Trophoblast cell (in vitro differentiated cells and primary cell): ENCODE measurements at regions not wholly inside any gene's neighbourhood (a gene's known extent, or its start where the extent isn't known, plus 50 kb on each side); places are given as distances from the start of the nearest gene placed in this dataset.
"Not testable (repeated sequence)": the region's sequence is repeated elsewhere in the genome, so short reads cannot be mapped to it uniquely, and the experiment has no call there.

ENCODE experiments used
- DNase-seq, 2 donors: peaks; one replicate each; pipeline ENCODE4 v3.0.0-alpha.2; 2016
- H2AFZ ChIP-seq: 2 replicates; pipeline ENCODE4 v1.6.1; 2013; ENCODE audit warnings: low read length, moderate library complexity, mild to moderate bottlenecking; ENCODE audit not compliant: insufficient read depth, poor library complexity
- H2AK5ac ChIP-seq: 2 replicates; pipeline ENCODE4 v1.6.1; 2013; ENCODE audit warnings: mild to moderate bottlenecking, low read length
- H2BK120ac ChIP-seq: 2 replicates; pipeline ENCODE4 v1.6.1; 2013; ENCODE audit warnings: low read length, mild to moderate bottlenecking, moderate library complexity; ENCODE audit not compliant: insufficient read depth, poor library complexity
- H2BK12ac ChIP-seq: 2 replicates; pipeline ENCODE4 v1.6.1; 2013; ENCODE audit warnings: mild to moderate bottlenecking, low read length, moderate library complexity
- H2BK5ac ChIP-seq: 2 replicates; pipeline ENCODE4 v1.6.1; 2013; ENCODE audit warnings: low read length, low read depth, moderate library complexity, mild to moderate bottlenecking; ENCODE audit not compliant: poor library complexity
- H3K14ac ChIP-seq: 2 replicates; pipeline ENCODE4 v1.6.1; 2013; ENCODE audit warnings: mild to moderate bottlenecking, low read length
- H3K18ac ChIP-seq: 2 replicates; pipeline ENCODE4 v1.6.1; 2013; ENCODE audit warnings: mild to moderate bottlenecking, low read length
- H3K23ac ChIP-seq: 2 replicates; pipeline ENCODE4 v1.6.1; 2013; ENCODE audit warnings: low read length
- H3K27ac ChIP-seq: 2 replicates; pipeline ENCODE4 v1.5.1; 2013; ENCODE audit warnings: low read depth, mild to moderate bottlenecking, inconsistent platforms, low read length, moderate library complexity
- H3K27me3 ChIP-seq: 2 replicates; pipeline ENCODE4 v1.6.1; 2013; ENCODE audit warnings: inconsistent platforms, mild to moderate bottlenecking, low read length, moderate library complexity; ENCODE audit not compliant: insufficient read depth
- H3K36me3 ChIP-seq, 2 experiments: 1 replicate in 1 of 2; 2 replicates in 1 of 2; pipeline ENCODE4 v1.6.1; 2013; ENCODE audit warnings: low read length in 2 of 2, mild to moderate bottlenecking in 2 of 2, moderate library complexity in 1 of 2; ENCODE audit not compliant: insufficient read depth in 2 of 2, control insufficient read depth in 1 of 2
- H3K4ac ChIP-seq: 2 replicates; pipeline ENCODE4 v1.6.1; 2013; ENCODE audit warnings: low read depth, mild to moderate bottlenecking, low read length, moderate library complexity
- H3K4me1 ChIP-seq, 2 experiments: 1 replicate in 1 of 2; 2 replicates in 1 of 2; pipeline ENCODE4 v1.6.1; 2013; ENCODE audit warnings: low read length in 2 of 2, mild to moderate bottlenecking in 2 of 2, moderate library complexity in 1 of 2; ENCODE audit not compliant: insufficient read depth in 2 of 2, control insufficient read depth in 1 of 2
- H3K4me2 ChIP-seq: 2 replicates; pipeline ENCODE4 v1.6.1; 2013; ENCODE audit warnings: inconsistent platforms, mild to moderate bottlenecking, low read length, moderate library complexity
- H3K4me3 ChIP-seq: 2 replicates; pipeline ENCODE4 v1.5.1; 2013; ENCODE audit warnings: mild to moderate bottlenecking, low read depth, low read length, inconsistent platforms
- H3K79me1 ChIP-seq: one replicate; pipeline ENCODE4 v1.6.1; 2013; ENCODE audit warnings: low read length
- H3K79me2 ChIP-seq: 2 replicates; pipeline ENCODE4 v1.6.1; 2013; ENCODE audit warnings: low read length, mild to moderate bottlenecking; ENCODE audit not compliant: control insufficient read depth, insufficient read depth, poor library complexity
- H3K9ac ChIP-seq: 2 replicates; pipeline ENCODE4 v1.6.1; 2013; ENCODE audit warnings: mild to moderate bottlenecking, low read length
- H3K9me3 ChIP-seq: 2 replicates; pipeline ENCODE4 v1.6.1; 2013; ENCODE audit warnings: low read depth, mild to moderate bottlenecking, control low read depth, inconsistent platforms, low read length; ENCODE audit not compliant: insufficient read depth
- H4K12ac ChIP-seq: 2 replicates; pipeline ENCODE4 v1.6.1; 2013; ENCODE audit warnings: low read depth, mild to moderate bottlenecking, low read length, moderate library complexity
- H4K8ac ChIP-seq: 2 replicates; pipeline ENCODE4 v1.6.1; 2013; ENCODE audit warnings: low read depth, mild to moderate bottlenecking, low read length, moderate library complexity
- H4K91ac ChIP-seq: one replicate; pipeline ENCODE4 v1.6.1; 2013; ENCODE audit warnings: low read depth, mild to moderate bottlenecking, low read length, moderate library complexity
- WGBS: extraction: QIAGEN DNeasy Blood & Tissue Kit; methylation state at CpG from one replicate; pipeline ENCODE4 v1.1.7; 2013; ENCODE audit warnings: missing lambda C conversion rate; ENCODE audit not compliant: insufficient read length, insufficient coverage; ENCODE audit errors: extremely low coverage; 5-methylcytosine and 5-hydroxymethylcytosine counted together

DNA sequence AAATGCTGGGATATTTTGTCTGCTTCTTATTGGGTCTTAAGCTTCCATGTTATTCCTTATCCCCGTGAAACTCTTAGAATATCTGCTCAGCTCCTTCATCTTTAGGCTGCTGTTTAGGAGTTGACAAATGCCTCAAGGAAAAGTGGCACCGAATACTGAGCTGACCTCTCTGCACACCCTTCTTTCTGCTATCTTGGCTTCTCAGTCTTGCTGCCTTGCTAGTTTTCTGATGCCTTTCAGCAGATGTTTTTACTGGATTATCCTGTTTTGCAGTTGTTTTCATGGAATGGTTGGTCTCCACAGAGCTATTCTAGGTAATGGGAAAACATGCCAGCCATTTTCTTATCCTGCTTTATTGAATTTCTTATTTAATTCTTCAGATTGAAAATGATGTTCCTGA is 86.3 kb downstream of the GYPE start:
- peak in 1 of 2 donors; percentile 28 for DNase-seq
- Histone ChIP-seq H3K23ac (no peak overlapping the region), H3K27ac (no peak overlapping the region), H2BK5ac (no peak overlapping the region), H3K4ac (no peak overlapping the region), H3K4me1 (no peaks in the 10 kb centered on the region), H3K27me3 (no peaks in the 10 kb centered on the region), H4K12ac (no peak overlapping the region), H3K14ac (no peak overlapping the region), H3K9me3 (no peaks in the 10 kb centered on the region), H4K91ac (no peak overlapping the region), H3K36me3 (no peaks in the 10 kb centered on the region), H2AFZ (no peak overlapping the region), H2AK5ac (no peak overlapping the region), H3K18ac (no peak overlapping the region), H3K4me2 (no peak overlapping the region), H2BK120ac (no peak overlapping the region), H3K4me3 (no peak overlapping the region), H3K79me2 (no peaks in the 10 kb centered on the region), H2BK12ac (no peak overlapping the region), H3K79me1 (no peaks in the 10 kb centered on the region), H4K8ac (no peak overlapping the region), H3K9ac (no peak overlapping the region)
- WGBS, result no CpG with 5 or more reads among the region's 2 CpGs

DNA sequence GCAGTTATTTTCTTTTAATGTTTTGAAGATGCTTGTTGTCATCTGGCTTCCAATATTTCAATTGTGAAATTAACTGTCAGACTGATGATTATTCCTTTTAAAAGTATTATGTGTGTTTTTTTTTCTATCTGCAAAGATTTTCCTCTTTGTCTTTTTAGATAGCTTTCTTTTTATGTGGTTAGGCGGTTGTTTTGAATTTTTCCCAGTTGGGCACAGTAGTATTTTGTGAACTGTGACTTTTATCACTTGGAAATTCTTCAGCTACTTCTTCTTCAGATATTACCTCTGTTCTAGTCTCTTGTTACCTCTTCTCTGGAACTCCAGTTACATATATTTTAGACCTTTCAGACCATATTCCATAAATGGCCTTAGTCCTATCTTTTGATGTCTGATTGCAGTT is 87.5 kb downstream of the GYPE start:
- H3K14ac ChIP-seq, H2AFZ ChIP-seq, H2BK120ac ChIP-seq, H4K91ac ChIP-seq, H3K4ac ChIP-seq, DNase-seq, H3K23ac ChIP-seq, H3K36me3 ChIP-seq, H2AK5ac ChIP-seq, H3K4me2 ChIP-seq, H3K4me3 ChIP-seq, H2BK12ac ChIP-seq, H3K18ac ChIP-seq, H3K79me1 ChIP-seq, H3K9ac ChIP-seq, H3K79me2 ChIP-seq, H3K27ac ChIP-seq, H3K9me3 ChIP-seq, H3K4me1 ChIP-seq, H4K12ac ChIP-seq, H4K8ac ChIP-seq, H3K27me3 ChIP-seq, H2BK5ac ChIP-seq: not testable (repeated sequence)
- WGBS, result no CpG with 5 or more reads among the region's 1 CpG

DNA sequence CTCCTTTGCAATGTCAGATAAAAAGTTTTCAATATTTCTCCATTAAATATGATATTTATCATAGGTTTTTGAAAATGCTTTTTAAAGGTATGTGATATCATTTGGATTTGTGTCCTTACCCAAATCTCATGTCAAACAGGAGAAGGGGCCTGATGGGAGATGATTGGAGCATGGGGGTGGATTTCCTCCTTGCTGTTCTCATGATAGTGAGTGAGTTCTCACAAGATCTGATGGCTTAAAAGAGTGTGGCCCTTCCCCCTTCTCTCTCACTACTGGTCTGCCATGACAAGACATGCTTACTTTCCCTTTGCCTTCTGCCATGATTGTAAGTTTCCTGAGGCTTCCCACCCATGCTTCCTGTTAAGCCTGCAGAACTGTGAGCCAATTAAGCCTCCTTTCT is 90.0 kb downstream of the GYPE start:
- H3K18ac ChIP-seq, H3K27ac ChIP-seq, H3K27me3 ChIP-seq, H2BK12ac ChIP-seq, H2AFZ ChIP-seq, H3K4me1 ChIP-seq, H2AK5ac ChIP-seq, H3K23ac ChIP-seq, H4K91ac ChIP-seq, H2BK5ac ChIP-seq, H3K4ac ChIP-seq, H3K4me3 ChIP-seq, DNase-seq, H3K9me3 ChIP-seq, H4K8ac ChIP-seq, H2BK120ac ChIP-seq, H3K36me3 ChIP-seq, H4K12ac ChIP-seq, H3K9ac ChIP-seq, H3K79me1 ChIP-seq, H3K4me2 ChIP-seq, H3K79me2 ChIP-seq, H3K14ac ChIP-seq: not testable (repeated sequence)

DNA sequence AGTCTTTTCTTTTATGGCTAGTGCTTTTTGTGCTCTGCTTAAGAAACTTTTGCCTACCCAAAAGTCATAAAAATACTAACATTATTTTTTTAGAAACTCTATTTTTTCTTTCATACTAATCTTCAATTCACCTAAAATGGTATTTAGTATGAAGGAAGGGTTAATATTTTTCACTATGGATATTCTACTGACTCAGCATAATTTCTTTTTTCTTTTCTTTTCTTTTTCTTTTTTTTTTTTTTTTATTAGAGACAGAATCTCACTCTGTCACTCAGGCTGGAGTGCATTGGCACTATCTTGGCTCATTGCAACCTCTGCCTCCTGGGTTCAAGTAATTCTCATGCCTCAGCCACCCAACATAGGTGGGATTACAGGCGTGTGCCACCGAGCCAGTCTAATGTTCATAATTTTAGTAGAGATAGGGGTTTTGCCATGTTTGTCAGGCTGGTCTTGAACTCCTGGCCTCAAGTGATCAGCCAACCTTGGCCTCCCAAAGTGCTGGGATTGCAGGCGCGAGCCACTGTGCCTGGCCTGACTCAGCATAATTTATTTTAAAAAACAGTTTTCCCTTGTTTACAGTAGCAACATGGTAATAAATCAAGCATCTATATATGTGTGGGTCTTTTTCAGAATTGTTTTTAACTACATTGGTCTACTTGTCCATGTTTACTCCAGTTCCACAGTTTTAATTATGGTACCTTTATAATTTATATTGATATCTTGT is 91.8 kb downstream of the GYPE start:
- whole genome bisulfite sequencing, result no CpG with 5 or more reads among the region's 4 CpGs
- H3K4me2 ChIP-seq, H4K12ac ChIP-seq, H3K79me2 ChIP-seq, H4K91ac ChIP-seq, H3K9me3 ChIP-seq, H3K36me3 ChIP-seq, H3K9ac ChIP-seq, H3K27ac ChIP-seq, H3K23ac ChIP-seq, H4K8ac ChIP-seq, H3K27me3 ChIP-seq, H2BK12ac ChIP-seq, H2BK120ac ChIP-seq, DNase-seq, H3K18ac ChIP-seq, H3K4me1 ChIP-seq, H3K14ac ChIP-seq, H2BK5ac ChIP-seq, H3K4ac ChIP-seq, H3K4me3 ChIP-seq, H2AK5ac ChIP-seq, H3K79me1 ChIP-seq, H2AFZ ChIP-seq: not testable (repeated sequence)
